GM18502 (cell line): ENCODE measurements at regions not wholly inside any gene's neighbourhood (a gene's known extent, or its start where the extent isn't known, plus 50 kb on each side); places are given as distances from the start of the nearest gene placed in this dataset.
A peak's percentile ranks its signal among the peaks of the same experiment; 100 is the strongest.
"Not testable (repeated sequence)": the region's sequence is repeated elsewhere in the genome, so short reads cannot be mapped to it uniquely, and the experiment has no call there.

Source experiments
- ATAC-seq: cut with Tn5 transposase; IDR thresholded peaks from one replicate; pipeline ENCODE4 v1.9.1; 2021; ENCODE audit warnings: mild to moderate bottlenecking; ENCODE audit not compliant: unreplicated experiment, poor library complexity

GRCh38 chr1:173337126-173337525 is 130.0 kb upstream of the TNFSF4 start:
- ATAC-seq = no peak

- ATAC-seq = no peak
These were observed 134.2 kb upstream of the TNFSF4 start for GRCh38 chr1:173341307-173341706.

DNA sequence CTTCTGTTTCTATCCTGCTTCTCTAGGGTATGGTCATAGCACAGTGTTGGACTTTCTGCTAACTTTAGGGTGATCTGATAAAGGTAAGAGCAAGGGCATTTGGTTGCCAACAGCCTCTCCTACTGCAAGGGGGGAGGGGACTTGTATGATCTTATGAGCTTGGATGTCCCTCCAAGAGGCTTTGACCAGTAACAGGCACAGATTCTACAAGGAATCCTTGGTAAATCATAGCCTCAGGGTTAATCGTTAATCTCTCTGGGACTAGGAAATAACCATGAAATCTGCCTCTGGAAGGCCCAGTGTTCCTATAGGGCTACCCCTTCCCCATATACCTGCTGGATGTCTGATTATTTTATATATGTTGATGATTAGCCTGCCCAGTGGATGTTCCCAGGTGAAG is 134.8 kb upstream of the TNFSF4 start:
- no peak for ATAC-seq

DNA sequence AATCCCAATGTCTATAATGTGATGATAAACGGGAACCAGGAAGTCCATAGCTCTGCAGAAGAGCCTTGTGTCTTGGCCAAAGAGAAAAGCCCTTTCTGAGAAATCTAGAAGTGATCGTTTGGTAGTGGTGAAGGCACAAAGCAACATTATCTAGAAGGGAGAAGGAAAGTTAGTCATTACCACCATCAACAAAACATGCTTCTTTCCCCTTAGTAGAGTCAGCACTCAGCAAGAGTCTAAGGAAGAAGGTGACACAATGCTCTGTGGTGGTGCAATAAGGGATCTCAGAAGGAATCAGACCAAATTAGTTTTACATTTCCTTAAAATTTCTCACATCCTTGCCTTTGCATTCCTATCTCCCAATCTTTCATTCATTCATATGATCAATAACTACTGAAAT is 134.4 kb upstream of the PRDX6 start:
- no peak for ATAC-seq

DNA sequence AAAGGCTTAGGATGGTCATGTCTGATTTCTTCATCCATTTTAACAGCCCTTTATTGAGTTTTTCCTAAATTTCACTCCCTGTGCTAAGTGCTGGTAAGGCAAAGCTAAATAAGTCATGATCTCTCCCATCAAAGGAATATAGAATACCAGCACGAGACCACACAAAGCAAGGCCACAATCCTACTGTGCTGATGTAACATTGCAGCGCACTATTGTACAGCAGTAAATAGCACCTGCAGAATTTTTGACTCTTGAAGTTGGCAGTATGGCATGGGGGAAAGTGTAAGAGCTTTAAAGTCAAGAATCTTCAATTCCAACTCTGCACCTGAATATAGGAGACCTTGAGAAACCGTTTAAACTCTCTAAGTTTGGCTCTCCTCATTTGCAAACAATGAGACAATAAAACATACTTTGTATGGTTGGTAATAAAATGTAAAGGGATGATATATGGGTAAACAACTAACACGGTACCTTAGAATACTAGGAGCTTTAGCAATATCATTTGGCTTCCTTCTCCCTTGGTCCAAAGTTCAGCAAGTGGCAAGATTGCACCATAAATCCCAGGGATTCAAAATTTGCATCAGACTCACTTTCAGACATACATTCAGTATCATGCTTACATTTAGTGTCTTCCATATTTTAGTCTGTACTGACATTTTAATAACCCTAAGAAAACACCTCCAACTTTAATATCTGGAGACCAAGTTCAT is 132.9 kb upstream of the PRDX6 start:
- no peak for ATAC-seq

DNA sequence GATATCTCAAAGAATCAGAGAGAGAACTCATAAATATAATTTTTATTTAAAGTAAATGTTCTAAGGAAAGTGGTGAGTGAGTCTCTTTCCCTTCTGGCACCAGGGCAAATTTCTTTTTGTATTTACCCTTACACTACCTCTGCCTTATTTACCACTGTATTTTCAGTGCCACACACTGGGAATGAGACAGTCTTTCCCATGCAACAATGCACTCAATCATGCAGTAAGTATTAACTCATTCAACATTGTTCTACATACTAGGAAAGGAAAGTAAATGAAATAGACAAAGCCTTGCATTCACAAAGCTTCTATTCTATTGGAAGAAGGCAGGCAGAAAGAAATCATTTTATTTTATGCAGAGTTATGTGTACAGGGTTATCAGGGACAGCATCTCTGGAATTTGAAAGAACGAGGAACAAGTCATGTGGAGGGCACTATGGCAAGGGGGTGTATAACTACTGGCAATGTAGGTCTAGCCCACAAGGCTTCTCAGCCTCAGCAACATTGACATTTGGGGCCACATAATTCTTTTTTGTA is 129.8 kb upstream of the PRDX6 start:
- ATAC-seq = no peak

- ATAC-seq = not testable (repeated sequence)
These were observed 124.5 kb upstream of the PRDX6 start for GRCh38 chr1:173352635-173353034.

DNA sequence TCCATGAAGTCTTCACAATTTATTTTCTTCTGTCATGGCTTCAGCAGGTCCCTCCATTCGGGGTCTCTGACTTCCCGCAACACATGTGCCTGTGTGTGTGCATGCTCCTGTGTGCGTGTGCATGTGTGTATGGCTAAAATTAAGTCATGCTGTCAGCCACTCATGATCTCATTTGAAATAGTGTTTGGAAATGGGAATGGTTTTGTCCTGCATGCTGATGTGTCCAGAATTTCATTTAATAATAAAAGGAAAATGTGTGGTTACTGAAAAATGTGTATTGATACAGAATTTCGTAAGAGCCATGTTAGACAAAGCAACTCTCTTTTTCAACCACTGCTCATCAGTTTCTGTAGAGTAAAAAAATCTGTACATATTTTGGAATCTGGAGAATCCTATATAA is 123.8 kb upstream of the PRDX6 start:
- no peak for ATAC-seq

DNA sequence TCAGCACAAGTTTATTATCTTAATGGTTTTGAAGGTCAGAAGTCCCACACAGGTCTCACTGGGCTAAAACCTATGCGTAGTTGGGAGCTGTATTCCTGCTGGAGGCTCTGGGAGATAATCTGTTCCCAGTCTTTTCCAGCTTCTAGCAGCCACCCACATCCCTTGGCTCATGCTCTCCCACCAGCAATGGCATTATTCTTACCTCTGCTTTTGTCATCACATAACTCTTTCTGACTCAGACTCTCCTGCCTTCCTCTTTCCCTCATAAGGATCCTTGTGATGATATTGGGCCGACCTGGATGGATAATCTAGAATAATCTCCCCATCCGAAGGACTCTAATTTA is 122.2 kb upstream of the PRDX6 start:
- ATAC-seq = peak; percentile 11

DNA sequence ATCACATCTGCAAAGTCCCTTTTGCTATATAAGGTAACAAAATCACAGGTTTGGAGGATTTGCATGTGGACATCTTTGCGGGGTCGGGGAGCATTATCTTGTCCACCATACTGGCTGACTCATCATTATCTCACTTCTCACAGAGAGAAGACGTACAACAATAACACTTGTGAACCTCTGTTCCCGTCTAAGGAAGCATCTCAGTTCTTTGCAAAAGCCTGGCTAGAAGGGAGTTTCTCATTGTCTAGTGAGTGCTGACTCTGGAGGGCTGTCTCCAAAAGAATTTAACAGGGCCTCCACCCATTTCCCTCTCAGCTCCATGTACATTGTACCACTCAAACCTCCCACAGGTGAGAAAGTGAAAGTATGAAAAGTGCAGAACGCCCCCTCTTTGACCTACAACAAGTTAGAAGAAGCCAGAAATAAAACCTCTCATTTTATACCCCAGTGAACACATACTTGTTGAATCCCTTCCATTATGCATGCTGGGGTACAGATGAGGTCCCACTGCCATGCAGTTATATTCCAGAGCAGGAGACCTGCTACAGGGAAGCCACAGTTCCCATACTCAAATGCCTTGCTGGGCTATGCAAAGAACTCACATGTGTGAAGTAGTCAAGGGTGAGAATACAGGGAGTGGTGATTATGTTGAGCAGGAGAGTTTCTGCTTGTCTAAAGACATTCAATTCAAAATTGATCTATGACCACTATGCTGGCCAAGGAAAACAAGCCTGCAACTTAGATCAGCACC is 121.7 kb upstream of the PRDX6 start:
- peak; percentile 64 for ATAC-seq

GRCh38 chr1:173356191-173356762 is 120.9 kb upstream of the PRDX6 start:
- peak; percentile 41 for ATAC-seq

- no peak for ATAC-seq
These were observed 116.6 kb upstream of the PRDX6 start for GRCh38 chr1:173360487-173361063.

DNA sequence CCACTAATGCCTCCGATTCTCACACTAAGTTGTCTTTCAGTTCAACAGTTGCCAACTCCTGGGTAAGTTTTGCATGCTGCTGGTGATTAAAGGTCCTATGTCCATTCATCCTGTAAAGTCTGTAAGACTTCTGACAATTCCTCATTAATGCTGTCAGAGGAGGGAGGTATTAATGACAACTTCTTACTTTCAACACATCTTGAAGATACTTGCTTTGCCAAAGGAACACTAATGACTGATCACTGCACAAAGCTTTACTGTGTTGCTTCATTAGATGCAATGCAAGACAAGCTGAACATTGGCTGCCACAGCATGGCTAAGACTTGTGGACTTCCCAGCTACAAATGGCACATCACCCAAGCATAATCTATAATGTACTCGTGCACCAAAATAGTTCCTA is 114.6 kb upstream of the PRDX6 start:
- no peak for ATAC-seq

- ATAC-seq = no peak
These were observed 112.3 kb upstream of the PRDX6 start for GRCh38 chr1:173364827-173365226.

DNA sequence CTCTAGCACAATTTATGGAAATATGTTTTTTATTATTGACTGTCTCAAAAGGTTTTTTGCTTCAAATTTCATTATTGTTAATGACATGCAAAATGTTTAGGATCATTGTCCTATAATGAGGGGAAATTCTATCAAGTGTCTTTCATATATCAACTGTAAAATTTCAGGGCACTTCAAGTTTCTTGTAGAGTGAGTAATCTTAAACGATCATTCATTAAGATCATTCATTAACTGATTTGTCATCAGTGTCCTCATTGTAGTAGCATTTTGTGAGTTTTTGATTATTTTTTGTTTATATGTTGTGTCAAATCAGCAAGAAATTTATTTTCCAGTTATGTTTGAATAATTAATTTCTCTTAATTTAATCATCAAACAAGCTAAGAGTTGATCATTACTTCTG is 111.8 kb upstream of the PRDX6 start:
- no peak for ATAC-seq

DNA sequence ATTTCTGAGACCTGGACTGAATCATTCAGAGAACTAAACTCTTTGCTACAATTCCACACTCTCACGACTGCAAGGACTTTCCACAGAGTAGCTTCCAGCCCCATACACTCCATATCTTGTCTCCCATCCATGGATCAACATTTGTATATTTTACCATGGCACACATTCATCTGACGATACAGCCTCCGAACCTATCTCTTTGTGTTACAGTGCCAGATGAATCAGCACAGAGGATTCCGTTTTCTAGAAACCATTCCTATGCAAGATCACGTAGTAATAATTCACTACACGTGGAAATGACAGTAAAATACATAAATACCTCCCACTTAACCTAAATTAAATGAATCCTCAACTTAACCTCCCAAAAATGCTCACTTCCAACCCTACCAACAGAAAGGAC is 110.0 kb upstream of the PRDX6 start:
- ATAC-seq = no peak

- ATAC-seq = not testable (repeated sequence)
These were observed 106.5 kb upstream of the PRDX6 start for GRCh38 chr1:173370586-173370985.

DNA sequence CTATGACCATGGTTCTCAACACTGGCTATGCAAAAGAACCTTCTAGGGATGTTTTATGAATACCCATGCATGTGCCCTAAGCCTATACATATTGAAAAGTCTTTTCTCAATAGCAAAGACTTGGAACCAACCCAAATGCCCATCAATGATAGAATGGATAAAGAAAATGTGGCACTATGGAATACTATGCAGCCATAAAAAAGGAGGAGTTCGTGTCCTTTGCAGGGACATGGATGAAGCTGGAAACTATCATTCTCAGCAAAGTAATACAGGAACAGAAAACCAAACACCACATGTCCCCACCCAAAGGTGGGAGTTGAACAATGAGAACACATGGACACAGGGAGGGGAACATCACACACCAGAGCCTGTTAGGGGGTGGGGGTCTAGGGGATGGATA is 101.1 kb upstream of the PRDX6 start:
- not testable (repeated sequence) for ATAC-seq

DNA sequence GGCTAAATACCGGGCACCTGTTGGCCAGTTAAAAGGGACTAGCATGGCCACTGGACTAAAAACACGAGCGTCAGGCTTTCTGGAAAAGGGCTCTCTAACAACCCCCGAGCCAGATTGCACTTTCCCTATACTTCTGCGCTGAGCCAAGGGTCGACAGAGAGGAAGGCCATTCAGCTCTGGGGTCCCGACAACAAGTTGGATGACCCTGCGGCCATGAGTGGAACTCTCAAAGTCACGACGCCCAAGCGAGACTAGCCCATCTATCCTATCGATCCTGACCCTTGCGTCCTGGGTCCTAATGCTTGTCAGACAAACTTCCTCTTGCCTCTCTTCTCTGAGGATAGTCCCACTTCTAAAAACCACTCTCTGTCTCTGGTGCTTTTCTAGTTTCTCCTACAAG is 99.9 kb upstream of the PRDX6 start:
- ATAC-seq = no peak

- ATAC-seq = no peak
These were observed 93.8 kb upstream of the PRDX6 start for GRCh38 chr1:173383351-173383750.

DNA sequence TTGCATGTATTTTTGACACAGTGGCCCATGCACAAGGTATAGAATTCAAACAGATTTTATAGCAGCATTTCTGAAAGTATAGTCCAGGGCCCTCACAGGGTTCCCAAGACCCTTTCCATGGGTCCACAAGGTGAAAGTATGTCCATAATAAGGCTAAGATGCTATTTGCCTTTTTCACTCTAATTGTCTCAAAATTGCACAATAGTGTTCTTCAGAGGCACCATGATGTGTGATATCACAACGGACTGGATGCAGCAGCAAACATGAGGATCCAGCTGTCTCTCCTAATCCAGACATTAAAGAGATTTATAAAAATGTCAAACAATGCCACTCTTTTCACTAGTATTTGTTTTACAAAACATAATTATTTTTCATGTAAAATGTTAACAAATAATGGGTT is 88.8 kb upstream of the PRDX6 start:
- no peak for ATAC-seq
